AG04450 (cell line): ENCODE measurements at regions not wholly inside any gene's neighbourhood (a gene's known extent, or its start where the extent isn't known, plus 50 kb on each side); places are given as distances from the start of the nearest gene placed in this dataset.

Experiments
- CTCF ChIA-PET: fragments of 300-600, 350-600 bp; formaldehyde crosslinking; extraction: SDS; loops from one replicate; lab custom pipeline; 2022; ENCODE audit warnings: antibody characterized with exemption, inconsistent platforms; lab: Charles Lee
- POLR2A ChIA-PET: fragments of 350-600 bp; formaldehyde crosslinking; extraction: SDS; loops from one replicate; lab custom pipeline; 2021; ENCODE audit warnings: antibody characterized with exemption, inconsistent platforms; lab: Yijun Ruan, JAX
- DNase-seq: peaks from one replicate; pipeline ENCODE4 v3.0.0-alpha.2; 2011; ENCODE audit warnings: low read depth, low spot score
- H3K27ac ChIP-seq: one replicate; pipeline ENCODE4 v1.5.1; 2012; ENCODE audit warnings: low read depth, low read length, control low read depth
- H3K27me3 ChIP-seq: one replicate; pipeline ENCODE4 v1.6.0; 2012; ENCODE audit warnings: low read length; ENCODE audit not compliant: control insufficient read depth, insufficient read depth
- H3K4me3 ChIP-seq: 2 replicates; pipeline ENCODE4 v1.5.1; 2011; ENCODE audit warnings: mild to moderate bottlenecking, low read depth, low read length, control low read depth
- H3K9me3 ChIP-seq: 2 replicates; pipeline ENCODE4 v1.5.1; 2012; ENCODE audit warnings: low read length; ENCODE audit not compliant: control insufficient read depth, insufficient read depth
- TF ChIP-seq, protein P1 (sequence below): IDR thresholded peaks from 2 replicates; pipeline ENCODE4 v1.5.1; 2011; ENCODE audit warnings: low read depth, low read length, control low read depth, inconsistent platforms

DNA sequence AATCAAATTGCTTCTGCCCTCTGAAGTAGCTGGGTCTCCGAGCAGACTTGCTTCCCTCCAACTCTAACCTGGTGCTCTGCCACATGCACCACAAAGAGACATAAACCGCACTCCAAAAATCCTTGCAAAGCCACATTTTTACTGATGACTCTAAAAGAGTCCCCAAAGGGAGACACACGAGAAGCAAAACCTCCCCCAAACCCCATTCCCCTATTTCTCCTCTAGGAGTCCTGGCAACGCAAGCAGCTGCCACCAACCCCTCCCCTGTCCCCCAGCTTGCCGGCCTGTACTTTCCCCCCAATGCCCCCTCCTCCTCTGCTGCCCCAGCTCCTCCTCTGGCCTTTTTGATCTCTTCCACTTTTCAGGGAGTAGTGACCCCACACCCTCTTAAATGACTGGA, 180.1 kb upstream of the ARID1B start:
- no peaks in the 10 kb centered on the region for H3K9me3 ChIP-seq
- no peak overlapping the region for H3K4me3 ChIP-seq
- POLR2A ChIA-PET, result no interaction called here
- H3K27ac ChIP-seq, result no peak overlapping the region
- no peak for DNase-seq
- peaks cover 8% of the 10 kb centered on the region for H3K27me3 ChIP-seq
- TF ChIP-seq, protein P1, sequence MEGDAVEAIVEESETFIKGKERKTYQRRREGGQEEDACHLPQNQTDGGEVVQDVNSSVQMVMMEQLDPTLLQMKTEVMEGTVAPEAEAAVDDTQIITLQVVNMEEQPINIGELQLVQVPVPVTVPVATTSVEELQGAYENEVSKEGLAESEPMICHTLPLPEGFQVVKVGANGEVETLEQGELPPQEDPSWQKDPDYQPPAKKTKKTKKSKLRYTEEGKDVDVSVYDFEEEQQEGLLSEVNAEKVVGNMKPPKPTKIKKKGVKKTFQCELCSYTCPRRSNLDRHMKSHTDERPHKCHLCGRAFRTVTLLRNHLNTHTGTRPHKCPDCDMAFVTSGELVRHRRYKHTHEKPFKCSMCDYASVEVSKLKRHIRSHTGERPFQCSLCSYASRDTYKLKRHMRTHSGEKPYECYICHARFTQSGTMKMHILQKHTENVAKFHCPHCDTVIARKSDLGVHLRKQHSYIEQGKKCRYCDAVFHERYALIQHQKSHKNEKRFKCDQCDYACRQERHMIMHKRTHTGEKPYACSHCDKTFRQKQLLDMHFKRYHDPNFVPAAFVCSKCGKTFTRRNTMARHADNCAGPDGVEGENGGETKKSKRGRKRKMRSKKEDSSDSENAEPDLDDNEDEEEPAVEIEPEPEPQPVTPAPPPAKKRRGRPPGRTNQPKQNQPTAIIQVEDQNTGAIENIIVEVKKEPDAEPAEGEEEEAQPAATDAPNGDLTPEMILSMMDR, result no peak
- CTCF ChIA-PET, result no interaction called here

GRCh38 chr6:156595476-156595875, 181.7 kb upstream of the ARID1B start:
- no peak overlapping the region for H3K27ac ChIP-seq
- H3K27me3 ChIP-seq, result peaks cover 9% of the 10 kb centered on the region
- no peak overlapping the region for H3K4me3 ChIP-seq
- CTCF ChIA-PET, result no interaction called here
- POLR2A ChIA-PET, result no interaction called here
- TF ChIP-seq, protein P1, result no peak
- H3K9me3 ChIP-seq, result no peaks in the 10 kb centered on the region
- DNase-seq, result no peak

- TF ChIP-seq, protein P1, result no peak
- no peak for DNase-seq
- no peak overlapping the region for H3K27ac ChIP-seq
- H3K4me3 ChIP-seq, result no peak overlapping the region
- H3K9me3 ChIP-seq, result no peaks in the 10 kb centered on the region
- H3K27me3 ChIP-seq, result peaks cover 11% of the 10 kb centered on the region
- CTCF ChIA-PET, result no interaction called here
- POLR2A ChIA-PET, result no interaction called here
These were observed 183.3 kb upstream of the ARID1B start for GRCh38 chr6:156593893-156594292.

- ChIA-PET POLR2A (no interaction called here), CTCF (no interaction called here)
- H3K27ac ChIP-seq, result no peak overlapping the region
- peaks cover 6% of the 10 kb centered on the region for H3K27me3 ChIP-seq
- no peaks in the 10 kb centered on the region for H3K9me3 ChIP-seq
- TF ChIP-seq, protein P1, result no peak
- no peak for DNase-seq
- no peak overlapping the region for H3K4me3 ChIP-seq
These were observed 184.1 kb upstream of the ARID1B start for GRCh38 chr6:156593127-156593526.

DNA sequence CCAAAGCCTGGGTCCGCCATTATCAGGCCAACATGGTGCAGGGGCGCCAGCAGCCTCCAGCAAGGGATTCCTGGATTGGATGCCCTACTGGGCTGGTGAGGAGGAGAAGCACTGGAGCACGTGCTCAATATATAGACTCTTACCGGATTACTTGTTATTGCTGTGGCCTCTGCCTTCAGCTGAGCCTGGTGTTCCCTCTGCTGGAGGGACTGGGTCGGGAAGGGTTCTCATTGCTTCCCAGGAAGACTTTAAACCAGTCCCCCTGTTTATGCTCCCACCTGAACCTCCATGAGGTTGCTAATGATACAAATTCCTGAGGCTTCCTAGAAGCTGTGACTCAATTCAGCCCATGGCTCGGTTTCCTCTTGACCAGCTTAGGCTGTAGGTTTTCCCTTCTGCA, 186.7 kb upstream of the ARID1B start:
- Histone ChIP-seq H3K4me3 (no peak overlapping the region), H3K27ac (no peak overlapping the region), H3K27me3 (peaks cover 6% of the 10 kb centered on the region), H3K9me3 (no peaks in the 10 kb centered on the region)
- no peak for DNase-seq
- ChIA-PET POLR2A (no interaction called here), CTCF (interaction anchor here (0.6 kb wide), 1 partner anchor 188 kb away, joined by 3 read pairs; no protein-coding TSS in a partner anchor)
- TF ChIP-seq, protein P1, result no peak
